Upper lobe of left lung (tissue), 6 donors: ENCODE measurements at regions not wholly inside any gene's neighbourhood (a gene's known extent, or its start where the extent isn't known, plus 50 kb on each side); places are given as distances from the start of the nearest gene placed in this dataset.

ENCODE experiments used
- ATAC-seq, 2 donors: fragments of 200-7000 bp; cut with Tn5 transposase; one replicate each; pipeline ENCODE4 v1.9.1; 2022; ENCODE audit warnings: mild to moderate bottlenecking in 2 of 2, moderate library complexity in 2 of 2; ENCODE audit not compliant: low FRiP score in 2 of 2
- DNase-seq, 2 donors: peaks; one replicate each; pipeline ENCODE4 v3.0.0-alpha.2; 2019 to 2020
- H3K27ac ChIP-seq, 4 donors: fragments of 200-600 bp; sonication (generic); one replicate each; pipeline ENCODE4 v1.5.1; 2016 to 2019
- H3K27me3 ChIP-seq, 4 donors: fragments of 200-600 bp; sonication (generic); one replicate each; pipeline ENCODE4 v1.5.1; 2017 to 2019
- H3K36me3 ChIP-seq, 4 donors: fragments of 200-600 bp; sonication (generic); one replicate each; pipeline ENCODE4 v1.5.1; 2016 to 2019
- H3K4me1 ChIP-seq, 4 donors: fragments of 200-600 bp; sonication (generic); one replicate each; pipeline ENCODE4 v1.5.1; 2018 to 2019
- H3K4me3 ChIP-seq, 4 donors: fragments of 200-600 bp; sonication (generic); one replicate each; pipeline ENCODE4 v1.5.1; 2017 to 2019; ENCODE audit warnings: mild to moderate bottlenecking in 2 of 4, moderate library complexity in 1 of 4
- H3K9me3 ChIP-seq, 4 donors: fragments of 200-600 bp; sonication (generic); one replicate each; pipeline ENCODE4 v1.5.1; 2018 to 2019
- CTCF ChIP-seq, 6 experiments: fragments of 450-650 bp in 4 of 6; fragments of 200-600 bp in 2 of 6; sonication (generic) in 2 of 6; IDR thresholded peaks; one replicate each; pipeline ENCODE4 v1.5.1; 2016 to 2019; ENCODE audit warnings: antibody characterized with exemption in 6 of 6
- EP300 ChIP-seq, 4 donors: sonication (generic); formaldehyde crosslinking; IDR thresholded peaks; one replicate each; pipeline ENCODE4 v1.5.1; 2017; ENCODE audit warnings: antibody characterized with exemption in 4 of 4, control low read depth in 2 of 4
- POLR2A ChIP-seq, 4 donors: fragments of 450-650 bp; IDR thresholded peaks; one replicate each; pipeline ENCODE4 v1.5.1; 2016 to 2017; ENCODE audit warnings: antibody characterized with exemption in 4 of 4, mild to moderate bottlenecking in 2 of 4
- POLR2AphosphoS5 ChIP-seq, 2 donors: sonication (generic); formaldehyde crosslinking; IDR thresholded peaks; one replicate each; pipeline ENCODE4 v1.5.1; 2017; ENCODE audit warnings: antibody characterized with exemption in 2 of 2
- WGBS, 2 donors: methylation state at CpG; one replicate each; pipeline ENCODE4 v1.1.5; 2017 to 2018; 5-methylcytosine and 5-hydroxymethylcytosine counted together
- donor health status: DM: no; HTN: no; CAD: no; lungs with moderate emphysema.
- donor health status: DM: no; HTN: yes; CAD: no; lungs with severe emphysema.

GRCh38 chr2:195199864-195200263 is 457.2 kb upstream of the SLC39A10 start:
- no peak for ATAC-seq
- TF ChIP-seq CTCF (IDR thresholded peaks at IDR 0.05) (no peak), POLR2A (IDR thresholded peaks at IDR 0.05) (no peak), EP300 (IDR thresholded peaks at IDR 0.05) (no peak), POLR2AphosphoS5 (IDR thresholded peaks at IDR 0.05) (no peak)
- Histone ChIP-seq H3K27ac (no peak overlapping the region), H3K4me3 (no peak overlapping the region), H3K27me3 (no peaks in the 10 kb centered on the region), H3K36me3 (no peaks in the 10 kb centered on the region), H3K4me1 (no peaks in the 10 kb centered on the region), H3K9me3 (no peaks in the 10 kb centered on the region)
- DNase-seq: no peak

- TF ChIP-seq POLR2AphosphoS5 (IDR thresholded peaks at IDR 0.05): no peak
- no peak for TF ChIP-seq CTCF (IDR thresholded peaks at IDR 0.05)
- no peak for TF ChIP-seq POLR2A (IDR thresholded peaks at IDR 0.05)
- TF ChIP-seq EP300 (IDR thresholded peaks at IDR 0.05): no peak
- no peaks in the 10 kb centered on the region for H3K9me3 ChIP-seq
- no peaks in the 10 kb centered on the region for H3K4me1 ChIP-seq
- H3K27me3 ChIP-seq: no peaks in the 10 kb centered on the region
- 93 to 97% methylated on average over 1 of the region's 1 CpG for WGBS, 2 donors
- no peak overlapping the region for H3K27ac ChIP-seq
- no peaks in the 10 kb centered on the region for H3K36me3 ChIP-seq
- no peak overlapping the region for H3K4me3 ChIP-seq
- no peak for DNase-seq
- no peak for ATAC-seq
Observed at GRCh38 chr2:195181059-195181705, 475.8 kb upstream of the SLC39A10 start.

GRCh38 chr2:195168369-195168768 is 488.7 kb upstream of the SLC39A10 start:
- no peak for ATAC-seq
- no peak overlapping the region for H3K4me3 ChIP-seq
- no peaks in the 10 kb centered on the region for H3K4me1 ChIP-seq
- TF ChIP-seq CTCF (IDR thresholded peaks at IDR 0.05) (no peak), POLR2AphosphoS5 (IDR thresholded peaks at IDR 0.05) (no peak), POLR2A (IDR thresholded peaks at IDR 0.05) (no peak), EP300 (IDR thresholded peaks at IDR 0.05) (no peak)
- H3K27ac ChIP-seq: no peak overlapping the region
- no peaks in the 10 kb centered on the region for H3K27me3 ChIP-seq
- DNase-seq: no peak
- no peaks in the 10 kb centered on the region for H3K9me3 ChIP-seq
- no peaks in the 10 kb centered on the region for H3K36me3 ChIP-seq

GRCh38 chr2:195164930-195165329 is 492.1 kb upstream of the SLC39A10 start:
- Histone ChIP-seq H3K36me3 (no peaks in the 10 kb centered on the region), H3K27me3 (no peaks in the 10 kb centered on the region), H3K4me1 (no peaks in the 10 kb centered on the region), H3K9me3 (no peaks in the 10 kb centered on the region), H3K4me3 (no peak overlapping the region), H3K27ac (no peak overlapping the region)
- WGBS, 2 donors: 62 to 67% methylated on average over 2 of the region's 2 CpGs
- DNase-seq: no peak
- TF ChIP-seq POLR2A (IDR thresholded peaks at IDR 0.05): no peak
- TF ChIP-seq EP300 (IDR thresholded peaks at IDR 0.05): no peak
- no peak for TF ChIP-seq POLR2AphosphoS5 (IDR thresholded peaks at IDR 0.05)
- TF ChIP-seq CTCF (IDR thresholded peaks at IDR 0.05): no peak
- no peak for ATAC-seq

GRCh38 chr2:195162918-195163317 is 494.1 kb upstream of the SLC39A10 start:
- Histone ChIP-seq H3K4me1 (no peaks in the 10 kb centered on the region), H3K27ac (no peak overlapping the region), H3K27me3 (no peaks in the 10 kb centered on the region), H3K4me3 (no peak overlapping the region), H3K9me3 (no peaks in the 10 kb centered on the region), H3K36me3 (no peaks in the 10 kb centered on the region)
- TF ChIP-seq EP300 (IDR thresholded peaks at IDR 0.05) (no peak), POLR2AphosphoS5 (IDR thresholded peaks at IDR 0.05) (no peak), POLR2A (IDR thresholded peaks at IDR 0.05) (no peak), CTCF (IDR thresholded peaks at IDR 0.05) (no peak)
- ATAC-seq (no peak), DNase-seq (no peak)
- 34 to 37% methylated on average over 3 of the region's 3 CpGs for WGBS, 2 donors
